Stimulated activated CD8-positive, alpha-beta memory T cell treated with anti-CD3 and anti-CD28 coated beads, Interleukin-15, amount 100 ng/mL, for 1 hour (primary cell): ENCODE measurements at regions not wholly inside any gene's neighbourhood (a gene's known extent, or its start where the extent isn't known, plus 50 kb on each side); places are given as distances from the start of the nearest gene placed in this dataset.
"Not testable (repeated sequence)": the region's sequence is repeated elsewhere in the genome, so short reads cannot be mapped to it uniquely, and the experiment has no call there.

Source experiments
- DNase-seq: peaks from one replicate; pipeline ENCODE4 v3.0.0-alpha.2; 2020; ENCODE audit warnings: low read depth

DNA sequence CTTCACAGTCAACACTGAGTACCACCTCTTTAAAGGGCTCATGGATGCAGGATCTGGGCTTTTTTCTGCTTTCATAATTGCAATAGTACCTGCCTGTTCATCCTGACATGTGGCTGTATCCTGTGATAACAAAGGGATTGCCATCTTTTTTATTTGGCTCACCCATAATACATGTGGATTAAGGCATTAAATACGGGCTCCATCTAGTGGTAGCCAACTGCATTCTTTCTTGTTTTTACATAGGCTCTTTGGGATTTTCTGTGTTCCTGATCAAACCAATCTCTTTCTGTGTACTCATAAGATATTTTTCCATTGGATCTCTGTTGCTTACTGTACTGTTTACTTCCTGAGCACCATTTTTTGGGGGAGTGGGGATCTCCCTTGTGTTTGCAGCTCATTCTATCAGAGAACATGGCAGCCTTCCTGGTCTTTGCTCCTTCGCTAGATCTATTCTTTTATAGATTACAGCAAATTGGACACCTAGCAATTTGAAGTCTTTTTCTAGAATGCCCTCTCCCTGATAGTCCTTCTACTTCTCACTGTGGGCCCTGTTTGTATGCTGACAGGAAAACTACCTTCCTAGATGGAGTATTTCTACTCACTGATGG is 723.4 kb upstream of the MDGA2 start:
- DNase-seq: no peak

DNA sequence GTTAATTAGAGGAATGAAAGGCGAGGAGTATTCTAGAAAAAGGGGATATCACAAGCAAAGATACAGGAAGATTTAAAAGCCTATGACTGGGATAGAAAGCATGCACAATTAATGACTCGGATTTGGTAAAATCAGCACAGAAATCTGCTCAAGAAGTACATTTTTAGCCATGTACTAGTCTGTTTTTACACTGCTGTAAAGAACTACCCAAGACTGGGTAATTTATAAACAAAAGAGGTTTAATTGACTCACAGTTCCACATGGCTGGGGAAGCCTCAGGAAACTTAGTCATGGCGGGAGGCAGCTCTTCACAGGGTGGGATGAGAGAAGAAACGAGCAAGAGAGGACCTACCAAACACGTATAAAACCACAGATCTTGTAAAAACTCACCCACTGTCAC is 716.3 kb upstream of the MDGA2 start:
- no peak for DNase-seq

DNA sequence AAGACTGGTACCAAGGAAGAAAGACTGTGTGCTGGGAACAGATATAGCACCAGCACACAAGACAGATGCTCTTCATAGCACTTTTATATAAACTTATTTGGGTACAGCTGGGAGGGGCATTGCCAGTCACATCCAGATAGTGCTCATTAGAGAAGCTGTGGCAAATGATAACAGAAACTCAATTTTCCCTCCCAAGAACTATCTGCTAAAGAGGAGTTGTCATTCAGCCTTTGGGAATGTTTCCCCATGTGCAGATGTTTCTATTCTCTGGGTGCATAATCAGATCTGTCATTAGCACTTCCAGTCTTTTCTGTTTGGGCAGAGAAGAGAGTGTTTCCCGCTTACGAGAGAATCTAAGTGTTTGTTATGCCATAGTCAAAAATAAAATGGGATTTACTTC is 714.9 kb upstream of the MDGA2 start:
- DNase-seq: no peak

DNA sequence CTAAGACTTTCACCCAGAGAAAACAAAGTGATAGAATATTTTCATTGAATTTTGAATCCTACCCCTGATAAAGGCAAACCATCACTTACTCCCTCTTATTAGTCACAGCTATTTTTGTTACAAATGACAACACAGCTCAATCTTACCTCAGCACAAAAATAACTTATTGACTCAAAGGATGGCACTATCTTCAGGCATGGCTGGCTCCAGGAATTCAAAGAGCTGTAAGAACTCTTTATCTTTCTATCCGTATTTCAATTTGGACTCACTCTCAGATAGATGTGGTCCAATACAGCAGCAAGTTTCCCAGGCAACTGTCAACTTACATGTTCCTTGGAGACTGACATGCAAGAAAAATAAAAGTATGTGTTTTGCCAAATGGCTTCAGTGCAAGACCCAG is 709.4 kb upstream of the MDGA2 start:
- no peak for DNase-seq

DNA sequence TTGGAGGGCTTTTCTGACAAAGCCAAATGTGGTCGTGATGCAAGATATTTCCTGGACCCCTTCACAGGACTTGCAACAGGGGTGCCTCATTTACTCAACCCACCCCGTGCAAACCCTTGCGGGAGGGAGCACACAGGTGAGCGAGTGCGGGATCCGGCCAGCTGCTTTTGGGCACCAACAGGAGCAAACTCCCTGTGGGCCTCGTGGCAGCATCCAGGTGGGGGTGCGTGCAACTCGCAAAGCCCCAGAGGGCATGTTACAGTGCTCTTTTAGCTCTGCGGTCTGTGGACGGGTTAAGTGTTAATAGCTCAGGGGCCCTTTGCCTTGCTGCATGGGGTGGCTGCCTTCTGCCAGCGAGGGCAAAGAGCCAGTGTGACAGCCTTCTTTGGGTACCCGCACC is 707.6 kb upstream of the MDGA2 start:
- DNase-seq: no peak

DNA sequence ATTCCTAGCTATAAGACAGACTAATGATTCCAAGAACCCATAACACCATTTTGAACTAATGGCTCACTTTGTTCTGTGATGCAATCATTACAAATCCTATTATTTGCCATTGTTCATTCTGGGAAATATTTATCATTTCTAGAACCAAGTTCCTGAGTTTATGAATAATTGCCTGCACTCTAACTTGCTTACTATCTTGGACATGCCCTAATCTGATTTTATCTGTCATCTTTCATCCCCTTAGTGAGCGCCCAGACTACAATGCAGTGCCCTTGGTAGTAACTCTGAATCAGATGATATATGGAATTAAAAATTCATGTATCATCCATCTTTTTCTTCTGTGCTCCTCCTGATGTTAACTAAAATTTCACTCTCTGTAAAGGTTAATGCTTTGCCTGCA is 703.1 kb upstream of the MDGA2 start:
- DNase-seq: no peak

DNA sequence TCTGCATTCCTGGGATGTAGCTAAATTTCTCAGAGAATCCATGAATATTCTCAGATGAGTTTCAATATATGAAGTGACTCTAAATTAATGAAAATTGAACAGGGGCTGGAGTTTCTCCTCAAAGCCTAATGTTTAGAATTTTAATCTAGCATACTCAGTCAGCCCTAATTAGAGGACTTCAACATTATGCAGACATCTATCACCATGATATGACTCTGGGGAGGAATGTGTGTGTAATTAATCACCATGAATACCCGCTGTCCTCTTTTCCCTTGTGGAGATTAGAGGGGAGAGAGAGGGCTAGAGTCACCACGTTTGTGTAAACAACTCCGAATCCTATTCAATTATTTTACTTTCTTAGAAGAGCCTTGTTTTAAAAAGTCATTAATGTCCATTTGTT is 698.6 kb upstream of the MDGA2 start:
- DNase-seq: no peak

DNA sequence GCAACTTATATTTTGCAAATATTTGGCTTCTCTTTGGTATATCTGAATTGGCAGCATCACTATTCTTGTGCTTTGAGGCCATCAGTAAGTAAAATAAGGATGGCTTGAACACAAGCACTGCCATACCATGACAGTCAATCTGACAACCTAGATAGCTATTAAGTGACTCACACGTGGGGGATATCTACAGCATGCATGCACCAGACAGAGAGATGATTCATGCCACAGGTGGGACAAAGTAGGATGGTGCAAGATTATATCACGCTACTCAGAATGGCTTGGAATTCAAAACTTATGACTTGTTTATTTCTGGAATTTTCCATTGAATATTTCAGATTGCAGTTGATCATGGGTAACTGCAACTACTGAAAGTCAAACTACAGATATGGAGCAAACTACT is 675.6 kb upstream of the MDGA2 start:
- DNase-seq: no peak

DNA sequence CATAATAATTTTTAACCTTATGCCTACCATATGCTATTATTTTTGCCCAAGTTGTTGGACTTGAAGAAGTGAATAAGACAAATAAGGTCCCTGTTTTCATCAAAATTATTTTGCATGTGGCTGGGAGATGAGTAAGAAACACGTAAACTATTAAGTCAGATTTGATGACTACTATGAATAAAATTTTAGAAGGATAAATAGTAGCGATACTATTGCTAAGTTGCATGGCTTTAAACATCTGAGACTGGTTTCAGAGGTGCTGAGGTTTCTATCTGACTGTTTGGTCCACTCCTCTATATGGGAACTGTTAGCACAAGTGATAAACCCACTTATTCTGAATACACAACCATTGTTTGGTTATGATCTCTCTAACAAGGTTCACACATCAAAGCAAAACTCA is 674.3 kb upstream of the MDGA2 start:
- no peak for DNase-seq

DNA sequence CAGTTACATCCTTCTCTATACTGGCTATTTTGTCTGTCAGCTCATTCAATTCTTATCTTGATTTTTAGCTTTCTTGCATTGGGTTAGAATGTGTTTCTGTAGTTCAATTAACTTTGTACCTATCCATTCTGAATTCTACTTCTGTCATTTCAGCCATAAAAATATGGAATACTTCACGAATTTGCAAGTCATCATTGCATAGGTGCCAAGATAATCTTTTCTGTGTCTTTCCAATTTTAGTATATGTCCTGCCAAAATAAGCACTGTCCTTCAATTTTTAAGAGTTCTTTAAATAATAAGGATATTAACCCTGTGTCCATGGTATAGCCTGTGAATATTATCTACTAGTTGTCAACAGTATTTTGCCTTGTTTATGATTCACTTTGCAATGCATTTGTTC is 665.7 kb upstream of the MDGA2 start:
- no peak for DNase-seq

DNA sequence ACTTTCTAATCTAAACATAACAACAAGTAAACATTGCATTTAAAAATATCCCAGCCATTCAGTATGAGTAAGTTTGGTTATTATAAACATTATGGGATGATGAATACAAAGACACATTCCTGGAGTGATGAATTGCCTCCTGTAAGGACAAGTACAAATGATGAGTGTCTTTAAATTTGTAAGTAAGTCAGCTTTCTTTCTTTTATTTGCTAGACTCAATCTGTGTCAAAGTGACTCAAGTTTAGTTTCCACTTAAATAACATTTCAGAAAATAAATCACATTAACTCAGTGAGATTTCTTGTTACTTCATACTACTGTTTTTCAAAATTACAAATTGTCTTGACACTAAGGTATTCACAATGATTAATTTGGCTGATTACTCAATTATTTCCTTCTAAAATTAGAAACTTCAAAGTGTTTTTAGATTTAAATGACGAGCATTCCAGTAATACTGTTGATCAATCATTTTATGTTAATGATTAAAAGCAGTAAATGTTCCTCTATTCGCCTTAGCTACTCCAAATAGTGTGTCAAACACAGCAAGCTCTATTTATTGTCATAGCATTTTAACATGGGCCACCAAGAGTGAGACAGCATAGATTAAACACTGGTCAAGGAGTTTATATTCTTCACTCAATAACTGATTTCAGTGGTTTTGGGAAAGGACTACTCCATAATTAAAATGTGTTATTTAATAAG is 658.0 kb upstream of the MDGA2 start:
- DNase-seq: no peak

DNA sequence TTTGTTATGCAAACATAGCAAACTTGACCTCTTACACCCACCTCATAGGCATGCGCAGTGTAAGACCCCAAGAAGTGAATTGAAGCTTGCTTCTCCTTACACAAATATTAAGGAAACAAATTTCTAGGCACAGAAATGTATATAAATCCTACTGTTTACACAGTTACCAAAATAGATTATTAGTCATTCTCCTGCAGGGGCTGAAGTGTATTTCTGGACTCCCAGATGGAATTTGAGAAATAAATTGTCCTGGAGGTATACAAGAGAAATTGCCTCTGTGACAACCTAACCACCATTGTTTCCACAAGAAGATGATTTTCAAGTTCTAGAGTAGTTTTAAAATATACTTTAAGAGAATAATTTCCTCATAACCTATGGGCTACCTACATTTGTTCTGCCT is 656.0 kb upstream of the MDGA2 start:
- DNase-seq: no peak

DNA sequence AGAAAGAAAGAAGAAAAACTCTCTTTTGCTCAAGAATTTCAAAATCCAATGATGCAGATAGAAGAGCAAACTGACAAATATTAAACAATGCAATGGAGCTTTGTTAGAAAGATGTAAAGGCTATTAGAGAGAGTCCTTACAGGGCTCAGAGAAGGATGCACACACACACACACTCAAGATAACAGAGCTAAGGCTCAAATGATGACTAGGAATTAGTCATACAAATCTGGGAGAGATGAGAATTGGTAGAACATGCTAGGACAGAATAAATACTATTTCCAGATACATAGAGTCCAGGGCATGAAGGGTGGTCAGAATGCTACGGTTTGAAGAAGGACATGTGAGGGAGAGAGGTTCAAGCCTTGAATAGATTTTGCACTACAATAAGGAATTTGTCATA is 650.1 kb upstream of the MDGA2 start:
- no peak for DNase-seq

DNA sequence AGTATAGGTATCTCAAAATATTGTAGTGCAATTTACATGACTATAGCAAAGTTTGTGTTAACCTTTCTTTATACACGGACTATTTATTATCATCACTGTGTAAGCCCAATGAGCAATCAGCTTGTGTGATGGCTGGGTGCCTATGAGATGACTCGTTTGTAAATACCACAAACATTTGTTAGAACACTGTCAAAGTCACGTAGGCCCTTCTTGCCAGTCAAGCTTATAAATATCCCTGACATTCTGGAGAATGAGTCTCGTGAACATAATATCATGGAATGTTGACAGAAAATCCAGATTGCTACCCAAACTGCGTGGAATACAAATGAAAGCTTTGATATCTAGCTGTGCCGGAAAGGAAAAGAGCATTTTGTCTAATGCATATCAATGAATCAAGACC is 648.3 kb upstream of the MDGA2 start:
- DNase-seq: no peak

DNA sequence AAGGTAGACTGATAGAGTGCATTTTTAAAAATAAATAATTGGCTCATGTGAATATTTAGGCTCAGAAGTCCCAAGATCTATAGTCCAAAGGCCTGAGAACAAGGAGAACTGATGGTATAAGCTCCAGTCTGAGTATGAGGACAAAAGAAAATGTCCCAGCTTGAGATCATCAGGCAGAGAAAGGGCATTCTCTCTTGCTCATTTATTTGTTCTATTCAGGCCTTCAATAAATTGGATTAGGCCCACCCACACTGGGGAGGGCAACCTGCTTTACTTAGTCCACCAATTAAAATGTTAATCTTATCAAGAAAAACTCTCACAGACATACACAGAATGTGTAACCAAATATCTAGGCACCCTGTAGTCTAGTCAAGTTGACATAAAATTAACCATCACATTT is 644.4 kb upstream of the MDGA2 start:
- DNase-seq: no peak

DNA sequence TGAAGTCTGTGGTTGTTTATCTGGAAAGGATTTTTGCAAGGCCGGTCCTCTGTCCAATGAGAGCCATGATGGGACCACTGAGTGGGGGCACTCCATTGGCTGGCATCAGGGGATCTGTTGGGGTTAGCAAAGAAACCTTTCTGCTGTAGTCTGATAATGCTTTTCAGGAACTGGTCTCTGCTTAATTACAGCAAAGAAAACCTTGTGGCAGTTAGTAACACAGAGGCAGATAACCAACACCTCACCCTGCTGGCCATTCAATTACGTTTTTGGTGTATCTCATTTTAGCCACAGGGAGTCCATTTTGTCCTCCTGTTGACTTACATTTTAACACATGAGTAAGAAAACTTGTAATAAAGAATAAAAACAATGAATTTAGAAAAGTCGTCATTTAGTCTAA is 629.3 kb upstream of the MDGA2 start:
- no peak for DNase-seq

DNA sequence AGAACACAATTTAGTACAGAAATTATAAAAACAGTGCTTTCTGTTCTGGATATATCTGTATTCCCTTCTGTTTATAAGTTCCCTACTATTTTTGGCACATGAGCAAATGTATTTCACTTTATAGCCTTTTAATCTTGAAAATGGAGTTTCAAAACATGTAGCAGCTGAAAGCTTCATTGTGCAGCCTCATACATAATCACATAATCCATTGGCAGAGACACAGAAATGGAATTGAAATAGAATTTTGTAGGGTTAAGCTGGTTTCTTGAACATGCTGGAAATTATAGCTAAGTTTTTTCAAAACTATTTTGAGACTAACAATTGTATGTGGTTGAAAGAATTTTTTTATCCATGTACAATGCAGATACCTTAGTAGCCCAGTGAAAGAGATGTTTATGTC is 614.3 kb upstream of the MDGA2 start:
- no peak for DNase-seq

DNA sequence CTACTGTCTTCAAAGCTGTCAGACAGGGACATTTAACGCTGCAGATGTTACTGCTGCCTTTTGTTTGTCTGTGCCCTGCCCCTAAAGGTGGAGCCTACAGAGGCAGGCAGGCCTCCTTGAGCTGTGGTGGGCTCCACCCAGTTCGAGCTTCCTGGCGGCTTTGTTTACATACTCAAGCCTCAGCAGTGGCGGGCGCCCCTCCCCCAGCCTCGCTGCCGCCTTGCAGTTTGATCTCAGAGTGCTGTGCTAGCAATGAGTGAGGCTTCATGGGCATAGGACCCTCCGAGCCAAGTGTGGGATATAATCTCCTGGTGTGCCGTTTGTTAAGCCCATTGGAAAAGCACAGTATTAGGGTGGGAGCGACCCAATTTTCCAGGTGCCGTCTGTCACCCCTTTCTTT is 609.8 kb upstream of the MDGA2 start:
- DNase-seq: not testable (repeated sequence)

DNA sequence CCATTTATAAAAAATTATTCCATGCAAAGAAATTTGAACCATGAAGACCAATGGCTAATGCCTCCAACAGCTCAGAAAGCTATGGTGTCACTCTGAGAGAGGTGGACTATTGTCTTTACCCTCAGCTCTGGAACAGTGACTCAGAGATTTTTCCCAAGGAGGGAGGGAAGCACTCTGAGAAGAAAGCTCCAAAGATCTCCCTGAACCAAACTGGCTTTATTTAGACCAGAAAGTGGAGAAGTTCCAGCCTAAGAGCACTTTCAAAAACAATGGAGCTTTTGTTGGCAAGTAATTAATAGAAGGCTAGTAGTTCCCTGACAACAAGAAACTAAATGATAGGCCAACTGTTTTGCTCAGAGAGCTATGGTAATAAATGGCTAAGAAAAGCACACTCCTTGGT is 599.9 kb upstream of the MDGA2 start:
- DNase-seq: no peak

DNA sequence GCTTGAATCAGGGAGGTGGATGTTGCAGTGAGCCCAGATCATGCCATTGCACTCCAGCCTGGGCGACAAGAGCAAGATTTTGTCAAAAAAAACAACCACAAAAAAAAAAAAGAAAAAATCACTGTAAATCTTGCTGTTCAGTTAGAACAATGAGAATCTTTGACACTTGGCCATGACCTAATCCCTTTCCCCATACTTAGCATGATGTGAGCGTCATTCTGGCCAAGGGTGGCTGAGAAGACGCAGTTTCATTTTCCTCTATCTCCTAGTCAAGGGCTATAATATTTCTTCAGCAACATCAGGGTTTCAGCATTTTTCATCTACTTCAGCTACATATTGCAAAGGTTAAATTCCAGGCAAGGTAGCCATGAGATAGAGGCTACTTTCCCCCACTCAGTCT is 599.4 kb upstream of the MDGA2 start:
- no peak for DNase-seq

DNA sequence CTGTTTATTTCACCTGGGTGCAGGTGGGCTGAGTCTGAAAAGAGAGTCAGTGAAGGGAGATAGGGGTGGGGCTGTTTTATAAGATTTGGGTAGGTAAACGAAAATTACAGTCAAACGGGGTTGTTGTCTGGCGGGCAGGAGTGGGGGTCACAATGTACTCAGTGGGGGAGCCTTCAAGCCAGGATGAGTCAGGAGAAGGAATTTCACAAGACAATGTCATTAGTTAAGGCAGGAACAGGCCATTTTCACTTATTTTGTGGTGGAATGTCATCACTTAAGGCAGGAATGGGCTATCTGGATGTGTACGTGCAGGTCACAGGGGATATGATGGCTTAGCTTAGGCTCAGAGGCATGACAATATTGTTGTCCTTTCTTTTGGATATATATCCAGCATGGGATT is 592.5 kb upstream of the MDGA2 start:
- not testable (repeated sequence) for DNase-seq

DNA sequence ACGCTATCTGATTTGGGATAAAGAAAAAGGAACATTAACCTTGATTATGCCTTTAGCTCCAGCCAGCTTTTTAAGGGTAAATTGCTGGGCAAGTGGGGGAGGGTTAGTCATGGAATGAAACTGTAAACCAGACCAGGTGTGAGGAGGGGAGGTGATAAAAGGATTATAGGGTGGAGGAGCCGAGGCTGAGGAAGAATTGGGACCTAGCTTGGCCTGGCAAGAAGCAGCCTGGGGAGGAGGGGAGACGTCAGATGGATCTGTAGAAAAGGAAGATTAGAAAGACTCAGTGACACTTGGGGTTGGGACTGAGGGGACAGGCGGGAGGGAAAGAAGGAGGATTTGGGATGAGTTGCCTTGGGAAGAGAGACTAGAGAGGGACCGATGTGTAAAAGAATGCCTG is 590.8 kb upstream of the MDGA2 start:
- not testable (repeated sequence) for DNase-seq

DNA sequence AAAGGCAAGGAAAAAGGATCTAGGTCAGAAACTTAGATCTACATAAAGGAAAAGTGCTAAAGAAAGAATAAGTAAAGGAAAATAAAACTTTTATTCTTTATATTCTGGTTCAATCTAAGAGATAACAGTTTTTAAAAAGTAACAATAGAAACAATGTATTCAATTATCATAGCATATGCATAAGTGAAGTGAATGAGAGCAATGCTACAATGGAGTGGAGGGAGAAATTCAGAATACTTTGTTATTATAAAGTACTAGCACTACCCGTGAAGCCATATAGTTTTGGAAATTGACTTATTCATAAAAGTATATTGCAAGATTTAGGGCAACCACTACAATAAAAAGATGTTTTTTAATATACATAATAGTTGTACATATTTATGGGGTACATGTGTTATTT is 586.0 kb upstream of the MDGA2 start:
- DNase-seq: no peak
